ENCODE measurements at regions not wholly inside any gene's neighbourhood (a gene's known extent, or its start where the extent isn't known, plus 50 kb on each side); places are given as distances from the start of the nearest gene placed in this dataset.

- WGBS = 62% methylated on average over 1 of the region's 1 CpG
- Histone ChIP-seq H3K27ac (ENCODE audit: low read depth in 1 of 2, low read length in 2 of 2) (no peak overlapping the region), H3K4me1 (ENCODE audit: control insufficient read depth in 4 of 4, insufficient read depth in 4 of 4, low read length in 3 of 4) (no peaks in the 10 kb centered on the region), H3K9me3 (ENCODE audit: control insufficient read depth in 4 of 4, low read length in 3 of 4) (no peaks in the 10 kb centered on the region), H3K27me3 (ENCODE audit: control insufficient read depth in 4 of 4, insufficient read depth in 4 of 4, low read length in 3 of 4) (peaks cover 0 to 3% (median 0%) of the 10 kb centered on the region in 4 donors), H3K36me3 (ENCODE audit: control insufficient read depth in 4 of 4, insufficient read depth in 3 of 4, low read depth in 1 of 4, low read length in 3 of 4) (no peaks in the 10 kb centered on the region), H3K9ac (ENCODE audit: low read depth in 1 of 2, low read length in 2 of 2) (no peak overlapping the region), H3K4me3 (ENCODE audit: low read depth in 1 of 3, low read length in 3 of 3) (no peak overlapping the region)
- no peak for TF ChIP-seq ATF3 (IDR thresholded peaks at IDR 0.05)
- no peak for TF ChIP-seq FOXA2 (IDR thresholded peaks at IDR 0.05)
- no peak for TF ChIP-seq CTCF (IDR thresholded peaks at IDR 0.05; ENCODE audit: low read depth, low read length, missing input control)
- no peak for TF ChIP-seq TAF1 (conservative IDR thresholded peaks at IDR 0.05)
- no peak for TF ChIP-seq HNF4G (IDR thresholded peaks at IDR 0.05)
- TF ChIP-seq, protein P1, sequence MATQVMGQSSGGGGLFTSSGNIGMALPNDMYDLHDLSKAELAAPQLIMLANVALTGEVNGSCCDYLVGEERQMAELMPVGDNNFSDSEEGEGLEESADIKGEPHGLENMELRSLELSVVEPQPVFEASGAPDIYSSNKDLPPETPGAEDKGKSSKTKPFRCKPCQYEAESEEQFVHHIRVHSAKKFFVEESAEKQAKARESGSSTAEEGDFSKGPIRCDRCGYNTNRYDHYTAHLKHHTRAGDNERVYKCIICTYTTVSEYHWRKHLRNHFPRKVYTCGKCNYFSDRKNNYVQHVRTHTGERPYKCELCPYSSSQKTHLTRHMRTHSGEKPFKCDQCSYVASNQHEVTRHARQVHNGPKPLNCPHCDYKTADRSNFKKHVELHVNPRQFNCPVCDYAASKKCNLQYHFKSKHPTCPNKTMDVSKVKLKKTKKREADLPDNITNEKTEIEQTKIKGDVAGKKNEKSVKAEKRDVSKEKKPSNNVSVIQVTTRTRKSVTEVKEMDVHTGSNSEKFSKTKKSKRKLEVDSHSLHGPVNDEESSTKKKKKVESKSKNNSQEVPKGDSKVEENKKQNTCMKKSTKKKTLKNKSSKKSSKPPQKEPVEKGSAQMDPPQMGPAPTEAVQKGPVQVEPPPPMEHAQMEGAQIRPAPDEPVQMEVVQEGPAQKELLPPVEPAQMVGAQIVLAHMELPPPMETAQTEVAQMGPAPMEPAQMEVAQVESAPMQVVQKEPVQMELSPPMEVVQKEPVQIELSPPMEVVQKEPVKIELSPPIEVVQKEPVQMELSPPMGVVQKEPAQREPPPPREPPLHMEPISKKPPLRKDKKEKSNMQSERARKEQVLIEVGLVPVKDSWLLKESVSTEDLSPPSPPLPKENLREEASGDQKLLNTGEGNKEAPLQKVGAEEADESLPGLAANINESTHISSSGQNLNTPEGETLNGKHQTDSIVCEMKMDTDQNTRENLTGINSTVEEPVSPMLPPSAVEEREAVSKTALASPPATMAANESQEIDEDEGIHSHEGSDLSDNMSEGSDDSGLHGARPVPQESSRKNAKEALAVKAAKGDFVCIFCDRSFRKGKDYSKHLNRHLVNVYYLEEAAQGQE (IDR thresholded peaks at IDR 0.05) = no peak
- TF ChIP-seq SP1 (IDR thresholded peaks at IDR 0.05) = no peak
- no peak for TF ChIP-seq RXRA (IDR thresholded peaks at IDR 0.05)
- no peak for TF ChIP-seq FOXA1 (IDR thresholded peaks at IDR 0.05)
- TF ChIP-seq, protein P2, sequence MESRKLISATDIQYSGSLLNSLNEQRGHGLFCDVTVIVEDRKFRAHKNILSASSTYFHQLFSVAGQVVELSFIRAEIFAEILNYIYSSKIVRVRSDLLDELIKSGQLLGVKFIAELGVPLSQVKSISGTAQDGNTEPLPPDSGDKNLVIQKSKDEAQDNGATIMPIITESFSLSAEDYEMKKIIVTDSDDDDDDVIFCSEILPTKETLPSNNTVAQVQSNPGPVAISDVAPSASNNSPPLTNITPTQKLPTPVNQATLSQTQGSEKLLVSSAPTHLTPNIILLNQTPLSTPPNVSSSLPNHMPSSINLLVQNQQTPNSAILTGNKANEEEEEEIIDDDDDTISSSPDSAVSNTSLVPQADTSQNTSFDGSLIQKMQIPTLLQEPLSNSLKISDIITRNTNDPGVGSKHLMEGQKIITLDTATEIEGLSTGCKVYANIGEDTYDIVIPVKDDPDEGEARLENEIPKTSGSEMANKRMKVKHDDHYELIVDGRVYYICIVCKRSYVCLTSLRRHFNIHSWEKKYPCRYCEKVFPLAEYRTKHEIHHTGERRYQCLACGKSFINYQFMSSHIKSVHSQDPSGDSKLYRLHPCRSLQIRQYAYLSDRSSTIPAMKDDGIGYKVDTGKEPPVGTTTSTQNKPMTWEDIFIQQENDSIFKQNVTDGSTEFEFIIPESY (IDR thresholded peaks at IDR 0.05) = no peak
- TF ChIP-seq NR2F2 (IDR thresholded peaks at IDR 0.05) = no peak
- TF ChIP-seq RAD21 (IDR thresholded peaks at IDR 0.05) = no peak
- TF ChIP-seq YY1 (IDR thresholded peaks at IDR 0.05) = no peak
- TF ChIP-seq MAX (IDR thresholded peaks at IDR 0.05) = no peak
- TF ChIP-seq EGR1 (IDR thresholded peaks at IDR 0.05; ENCODE audit: low read depth in 2 of 2) = no peak
- no peak for TF ChIP-seq JUND (IDR thresholded peaks at IDR 0.05)
- TF ChIP-seq HNF4A (conservative IDR thresholded peaks at IDR 0.05) = no peak
- TF ChIP-seq GABPA (IDR thresholded peaks at IDR 0.05 in 1 of 2, conservative IDR thresholded peaks at IDR 0.05 in 1 of 2) = no peak
- no peak for DNase-seq (ENCODE audit: low spot score)
Measured at GRCh38 chrX:5575407-5575806, 653.3 kb downstream of the NLGN4X start.

Data from liver (tissue), 8 donors.